Endothelial cell of umbilical vein (primary cell): ENCODE measurements at regions not wholly inside any gene's neighbourhood (a gene's known extent, or its start where the extent isn't known, plus 50 kb on each side); places are given as distances from the start of the nearest gene placed in this dataset.

Experiments used
- EZH2 ChIP-seq: IDR thresholded peaks from 2 replicates; pipeline ENCODE4 v1.6.1; 2012; ENCODE audit warnings: borderline replicate concordance, low read depth, mild to moderate bottlenecking, moderate library complexity, low read length, inconsistent platforms; ENCODE audit not compliant: severe bottlenecking
- FOS ChIP-seq: IDR thresholded peaks from 2 replicates; pipeline ENCODE4 v1.6.1; 2011; ENCODE audit warnings: mild to moderate bottlenecking, low read length, moderate library complexity, borderline replicate concordance; ENCODE audit not compliant: insufficient read depth
- GATA2 ChIP-seq: IDR thresholded peaks from 2 replicates; pipeline ENCODE4 v1.7.0; 2011; ENCODE audit warnings: low read depth, mild to moderate bottlenecking, moderate library complexity, mixed read lengths, low read length; ENCODE audit not compliant: insufficient read length, insufficient read depth
- JUN ChIP-seq: IDR thresholded peaks from 2 replicates; pipeline ENCODE4 v1.6.1; 2011; ENCODE audit warnings: borderline replicate concordance, low read depth; ENCODE audit not compliant: insufficient read length, insufficient read depth
- MYC ChIP-seq: IDR thresholded peaks from one replicate; pipeline ENCODE4 v1.6.1; 2011; ENCODE audit warnings: mild to moderate bottlenecking, low read depth, low read length
- POLR2A ChIP-seq: IDR thresholded peaks from 2 replicates; pipeline ENCODE4 v1.6.1; 2012; ENCODE audit warnings: low read depth, mild to moderate bottlenecking, control low read depth, low read length
- POLR2AphosphoS5 ChIP-seq: IDR thresholded peaks from 2 replicates; pipeline ENCODE4 v1.6.1; 2012; ENCODE audit warnings: low read depth, mild to moderate bottlenecking, control low read depth, low read length, moderate library complexity; ENCODE audit not compliant: insufficient read depth
- TF ChIP-seq, protein P1 (sequence below), 2 donors: IDR thresholded peaks; 1 replicate in 1 of 2; 2 replicates in 1 of 2; pipeline ENCODE4 v1.5.1; 2011; ENCODE audit warnings: low read length in 2 of 2, mild to moderate bottlenecking in 2 of 2, moderate library complexity in 2 of 2, control low read depth in 1 of 2, inconsistent platforms in 1 of 2, low read depth in 1 of 2; ENCODE audit not compliant: insufficient read depth in 1 of 2; ENCODE audit errors: extremely low read depth in 1 of 2
- TF ChIP-seq, protein P2 (sequence below): IDR thresholded peaks from 2 replicates; pipeline ENCODE4 v1.6.1; 2011; ENCODE audit not compliant: insufficient read depth, insufficient read length

DNA sequence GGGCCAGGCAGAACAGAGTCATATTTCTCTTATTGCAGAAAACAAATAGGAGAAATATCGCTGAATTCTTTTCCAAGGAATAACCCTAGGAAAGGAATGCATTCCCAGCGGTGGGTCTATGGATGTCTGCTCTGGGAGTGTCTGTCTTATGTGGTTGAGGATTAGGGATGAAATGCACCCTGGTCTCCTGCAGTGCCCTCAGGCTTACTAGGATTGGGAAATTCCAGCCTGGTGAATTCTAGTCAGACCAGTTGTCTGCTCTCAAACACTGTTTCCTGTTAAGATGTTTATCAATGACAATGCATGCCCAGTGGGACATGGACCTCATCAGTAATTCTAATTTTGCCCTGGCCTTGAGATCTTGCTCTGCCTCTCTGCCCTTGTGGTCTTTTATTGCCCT lies 136.1 kb upstream of the ELAVL2 start:
- TF ChIP-seq, protein P1, sequence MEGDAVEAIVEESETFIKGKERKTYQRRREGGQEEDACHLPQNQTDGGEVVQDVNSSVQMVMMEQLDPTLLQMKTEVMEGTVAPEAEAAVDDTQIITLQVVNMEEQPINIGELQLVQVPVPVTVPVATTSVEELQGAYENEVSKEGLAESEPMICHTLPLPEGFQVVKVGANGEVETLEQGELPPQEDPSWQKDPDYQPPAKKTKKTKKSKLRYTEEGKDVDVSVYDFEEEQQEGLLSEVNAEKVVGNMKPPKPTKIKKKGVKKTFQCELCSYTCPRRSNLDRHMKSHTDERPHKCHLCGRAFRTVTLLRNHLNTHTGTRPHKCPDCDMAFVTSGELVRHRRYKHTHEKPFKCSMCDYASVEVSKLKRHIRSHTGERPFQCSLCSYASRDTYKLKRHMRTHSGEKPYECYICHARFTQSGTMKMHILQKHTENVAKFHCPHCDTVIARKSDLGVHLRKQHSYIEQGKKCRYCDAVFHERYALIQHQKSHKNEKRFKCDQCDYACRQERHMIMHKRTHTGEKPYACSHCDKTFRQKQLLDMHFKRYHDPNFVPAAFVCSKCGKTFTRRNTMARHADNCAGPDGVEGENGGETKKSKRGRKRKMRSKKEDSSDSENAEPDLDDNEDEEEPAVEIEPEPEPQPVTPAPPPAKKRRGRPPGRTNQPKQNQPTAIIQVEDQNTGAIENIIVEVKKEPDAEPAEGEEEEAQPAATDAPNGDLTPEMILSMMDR (IDR thresholded peaks at IDR 0.05; ENCODE audit: extremely low read depth in 1 of 2, insufficient read depth in 1 of 2, low read depth in 1 of 2, low read length in 2 of 2) = no peak
- TF ChIP-seq POLR2A (no peak), JUN (no peak), EZH2 (no peak), POLR2AphosphoS5 (no peak), MYC (no peak), GATA2 (no peak), FOS (no peak)
- TF ChIP-seq, protein P2, sequence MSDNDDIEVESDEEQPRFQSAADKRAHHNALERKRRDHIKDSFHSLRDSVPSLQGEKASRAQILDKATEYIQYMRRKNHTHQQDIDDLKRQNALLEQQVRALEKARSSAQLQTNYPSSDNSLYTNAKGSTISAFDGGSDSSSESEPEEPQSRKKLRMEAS = no peak
